ENCODE measurements at regions not wholly inside any gene's neighbourhood (a gene's known extent, or its start where the extent isn't known, plus 50 kb on each side); places are given as distances from the start of the nearest gene placed in this dataset.

DNA sequence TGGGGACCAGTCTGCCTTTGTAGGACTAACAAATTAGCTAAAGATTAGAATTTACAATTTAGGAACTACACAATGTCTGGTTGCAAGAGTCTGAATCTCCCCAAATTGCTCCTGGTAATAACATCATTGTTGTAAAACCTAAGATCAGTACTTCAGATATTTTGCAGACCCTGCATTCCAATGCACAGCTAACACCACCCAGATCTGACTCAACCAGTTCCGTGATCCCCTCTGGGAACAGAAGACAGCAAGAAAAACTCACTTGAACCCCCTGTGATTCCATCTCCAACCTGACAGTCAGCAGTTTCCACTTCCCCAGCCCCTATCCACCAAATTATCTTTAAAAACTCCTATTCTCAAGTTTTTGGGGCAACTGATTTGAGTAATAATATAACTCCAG, 201.9 kb upstream of the ARPP21 start:
- no peaks in the 10 kb centered on the region for H3K9me3 ChIP-seq
- no peak overlapping the region for H3K4me3 ChIP-seq (ENCODE audit: low read depth, low read length)
- no peaks in the 10 kb centered on the region for H3K36me3 ChIP-seq
- no peaks in the 10 kb centered on the region for H3K27me3 ChIP-seq
- TF ChIP-seq, protein P1, sequence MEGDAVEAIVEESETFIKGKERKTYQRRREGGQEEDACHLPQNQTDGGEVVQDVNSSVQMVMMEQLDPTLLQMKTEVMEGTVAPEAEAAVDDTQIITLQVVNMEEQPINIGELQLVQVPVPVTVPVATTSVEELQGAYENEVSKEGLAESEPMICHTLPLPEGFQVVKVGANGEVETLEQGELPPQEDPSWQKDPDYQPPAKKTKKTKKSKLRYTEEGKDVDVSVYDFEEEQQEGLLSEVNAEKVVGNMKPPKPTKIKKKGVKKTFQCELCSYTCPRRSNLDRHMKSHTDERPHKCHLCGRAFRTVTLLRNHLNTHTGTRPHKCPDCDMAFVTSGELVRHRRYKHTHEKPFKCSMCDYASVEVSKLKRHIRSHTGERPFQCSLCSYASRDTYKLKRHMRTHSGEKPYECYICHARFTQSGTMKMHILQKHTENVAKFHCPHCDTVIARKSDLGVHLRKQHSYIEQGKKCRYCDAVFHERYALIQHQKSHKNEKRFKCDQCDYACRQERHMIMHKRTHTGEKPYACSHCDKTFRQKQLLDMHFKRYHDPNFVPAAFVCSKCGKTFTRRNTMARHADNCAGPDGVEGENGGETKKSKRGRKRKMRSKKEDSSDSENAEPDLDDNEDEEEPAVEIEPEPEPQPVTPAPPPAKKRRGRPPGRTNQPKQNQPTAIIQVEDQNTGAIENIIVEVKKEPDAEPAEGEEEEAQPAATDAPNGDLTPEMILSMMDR (IDR thresholded peaks at IDR 0.05; ENCODE audit: low read depth, low read length): no peak
- DNase-seq: no peak
- no peaks in the 10 kb centered on the region for H3K4me1 ChIP-seq

GRCh38 chr3:35438101-35438500, 201.2 kb upstream of the ARPP21 start:
- H3K36me3 ChIP-seq: no peaks in the 10 kb centered on the region
- H3K4me3 ChIP-seq (ENCODE audit: low read depth, low read length): no peak overlapping the region
- TF ChIP-seq, protein P1 (IDR thresholded peaks at IDR 0.05; ENCODE audit: low read depth, low read length): no peak
- no peaks in the 10 kb centered on the region for H3K4me1 ChIP-seq
- H3K27me3 ChIP-seq: no peaks in the 10 kb centered on the region
- no peaks in the 10 kb centered on the region for H3K9me3 ChIP-seq
- DNase-seq: no peak

GRCh38 chr3:35439663-35440062, 199.7 kb upstream of the ARPP21 start:
- no peak overlapping the region for H3K4me3 ChIP-seq (ENCODE audit: low read depth, low read length)
- no peaks in the 10 kb centered on the region for H3K36me3 ChIP-seq
- H3K9me3 ChIP-seq: no peaks in the 10 kb centered on the region

GRCh38 chr3:35440826-35441225, 198.5 kb upstream of the ARPP21 start:
- H3K36me3 ChIP-seq: no peaks in the 10 kb centered on the region
- H3K4me3 ChIP-seq (ENCODE audit: low read depth, low read length): no peak overlapping the region
- DNase-seq: no peak
- TF ChIP-seq, protein P1 (IDR thresholded peaks at IDR 0.05; ENCODE audit: low read depth, low read length): no peak
- no peaks in the 10 kb centered on the region for H3K27me3 ChIP-seq
- H3K4me1 ChIP-seq: no peaks in the 10 kb centered on the region
- no peaks in the 10 kb centered on the region for H3K9me3 ChIP-seq

More at GRCh38 chr3:35439663-35440062, 199.7 kb upstream of the ARPP21 start:
- H3K27me3 ChIP-seq: no peaks in the 10 kb centered on the region
- no peak for DNase-seq
- TF ChIP-seq, protein P1 (IDR thresholded peaks at IDR 0.05; ENCODE audit: low read depth, low read length): no peak
- H3K4me1 ChIP-seq: no peaks in the 10 kb centered on the region

DNA sequence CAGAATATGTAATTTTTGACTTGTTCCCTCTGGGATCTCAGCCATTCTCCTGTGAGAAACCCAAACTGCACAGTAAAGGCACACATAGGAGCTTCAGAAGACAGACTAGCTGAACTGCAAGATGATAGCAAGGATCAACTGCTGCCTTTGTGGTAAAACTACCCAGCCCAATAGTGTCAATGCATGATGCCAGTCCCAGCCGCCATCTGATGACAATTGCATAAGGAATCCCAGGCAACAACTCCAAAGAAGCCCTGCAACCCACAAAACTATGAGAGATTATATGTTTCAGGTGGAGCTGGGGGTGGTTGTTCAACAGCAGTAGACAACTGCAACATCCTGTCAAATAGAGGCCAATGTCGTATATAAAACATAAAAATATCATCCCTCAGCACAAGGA, 192.4 kb upstream of the ARPP21 start:
- no peaks in the 10 kb centered on the region for H3K36me3 ChIP-seq
- TF ChIP-seq, protein P1 (IDR thresholded peaks at IDR 0.05; ENCODE audit: low read depth, low read length): no peak
- no peak for DNase-seq
- no peaks in the 10 kb centered on the region for H3K27me3 ChIP-seq
- H3K4me1 ChIP-seq: no peaks in the 10 kb centered on the region
- H3K9me3 ChIP-seq: no peaks in the 10 kb centered on the region
- no peak overlapping the region for H3K4me3 ChIP-seq (ENCODE audit: low read depth, low read length)

DNA sequence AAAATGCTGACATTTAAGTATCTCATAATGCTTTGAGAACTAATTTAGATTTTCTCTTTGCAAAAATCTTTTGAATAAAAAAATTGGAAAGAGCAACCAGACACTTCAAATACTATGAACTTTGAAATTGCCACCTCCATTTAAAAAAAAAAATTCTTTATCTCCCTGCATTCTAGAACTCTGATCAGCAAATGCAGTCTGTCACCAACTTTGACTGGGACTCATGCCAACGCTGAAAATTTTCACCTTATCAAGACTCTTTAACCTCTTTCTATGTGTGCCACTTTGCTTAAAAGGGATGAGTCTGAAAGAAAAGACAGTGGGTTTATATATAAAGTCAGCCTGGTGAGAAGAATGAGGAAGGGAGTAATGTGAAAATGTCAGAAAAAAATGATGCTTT, 191.2 kb upstream of the ARPP21 start:
- Histone ChIP-seq H3K4me1 (no peaks in the 10 kb centered on the region), H3K36me3 (no peaks in the 10 kb centered on the region), H3K27me3 (no peaks in the 10 kb centered on the region), H3K4me3 (ENCODE audit: low read depth, low read length) (no peak overlapping the region), H3K9me3 (no peaks in the 10 kb centered on the region)
- no peak for DNase-seq
- TF ChIP-seq, protein P1 (IDR thresholded peaks at IDR 0.05; ENCODE audit: low read depth, low read length): no peak

Data from BE2C (cell line).